Bone marrow (tissue), 2 donors: ENCODE measurements at regions not wholly inside any gene's neighbourhood (a gene's known extent, or its start where the extent isn't known, plus 50 kb on each side); places are given as distances from the start of the nearest gene placed in this dataset.
A peak's percentile ranks its signal among the peaks of the same experiment; 100 is the strongest.

ENCODE experiments used
- DNase-seq, 2 donors: peaks; one replicate each; lab custom pipeline; 2025; lab: John Stamatoyannopoulos, UW

DNA sequence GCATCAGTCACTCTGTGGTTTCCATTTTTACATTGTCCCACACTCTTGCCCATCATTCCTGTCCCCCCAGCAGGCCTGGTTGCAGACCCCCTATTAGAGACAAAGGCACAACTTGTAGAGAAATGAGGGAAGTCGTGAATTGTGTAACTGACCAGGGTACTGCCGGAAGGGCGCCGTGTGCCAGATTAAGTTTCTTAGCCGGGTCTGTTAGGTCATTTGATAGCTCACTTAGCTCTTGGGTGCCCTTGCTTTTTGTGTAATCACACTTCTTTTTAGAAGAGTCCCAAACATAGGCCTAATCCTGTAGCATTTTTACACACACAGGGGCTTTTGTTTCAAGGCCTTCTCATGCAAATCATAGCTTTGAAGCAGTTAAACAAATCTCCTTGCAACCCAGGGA, 87.2 kb downstream of the CTAGE1 start:
- no peak for DNase-seq

DNA sequence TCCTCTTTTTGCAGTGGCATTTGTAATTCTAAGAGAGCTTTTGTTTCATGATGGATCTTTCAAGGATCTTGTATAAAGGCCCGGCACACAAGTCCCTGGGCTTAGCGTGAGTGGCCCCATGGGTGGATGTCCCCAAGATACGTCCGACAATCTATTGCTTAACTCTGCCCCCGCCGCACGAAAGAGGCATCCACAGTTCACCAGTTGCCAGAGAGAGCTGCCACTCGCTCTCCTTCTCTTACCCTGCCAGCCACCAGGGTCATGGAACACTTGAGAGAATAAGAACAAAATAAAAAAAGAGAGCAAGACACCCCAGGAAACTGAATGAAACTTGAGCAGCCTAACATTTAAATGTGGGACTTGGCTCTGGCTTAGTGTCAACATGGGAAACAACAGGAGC, 92.3 kb downstream of the CTAGE1 start:
- no peak for DNase-seq

DNA sequence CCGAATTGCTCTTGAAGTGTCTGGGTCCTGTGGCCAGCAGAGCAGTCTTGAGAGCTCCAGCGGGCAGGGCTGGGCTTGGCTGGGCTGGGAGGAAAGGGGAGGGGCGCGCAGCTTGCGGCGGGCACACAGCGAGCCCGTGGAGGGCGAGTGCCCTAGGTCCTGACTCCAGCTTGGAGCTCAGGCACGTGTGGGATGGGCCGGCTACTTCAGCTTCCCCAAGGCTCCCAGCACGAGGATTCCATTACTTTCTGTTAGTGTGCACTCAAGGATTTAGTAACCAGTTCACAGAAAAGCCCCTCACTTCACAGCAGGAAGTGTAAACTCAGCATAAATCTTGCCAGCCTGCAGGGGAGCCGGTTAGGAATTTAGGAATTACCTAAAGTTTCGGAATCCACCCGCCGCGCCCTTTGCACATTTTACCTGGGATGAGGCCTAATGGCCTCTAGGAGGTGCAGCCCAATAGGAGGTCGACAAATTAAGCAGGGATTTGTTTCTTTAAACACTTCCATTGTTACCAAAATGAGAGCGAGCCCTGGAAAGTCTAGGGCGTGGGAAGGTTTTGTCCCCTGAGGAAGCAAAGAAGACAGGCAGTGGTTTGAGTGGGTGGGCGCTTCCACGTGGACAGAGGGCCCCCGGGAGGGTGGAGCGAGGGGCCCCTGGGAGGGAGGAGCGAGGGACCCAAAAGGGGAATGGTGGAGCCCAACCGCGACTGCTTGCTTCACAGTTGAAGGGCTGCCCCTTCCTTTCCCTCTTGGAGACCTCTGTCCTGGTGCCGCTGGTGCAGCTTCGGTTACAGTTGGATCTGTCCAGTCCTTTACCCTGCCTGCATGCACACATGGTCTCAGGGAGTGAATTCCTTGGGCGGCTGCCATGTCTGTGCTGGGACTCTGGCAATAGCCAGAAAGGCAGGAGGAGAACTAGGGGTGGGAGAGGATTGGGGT, 93.3 kb downstream of the CTAGE1 start:
- DNase-seq, result no peak

DNA sequence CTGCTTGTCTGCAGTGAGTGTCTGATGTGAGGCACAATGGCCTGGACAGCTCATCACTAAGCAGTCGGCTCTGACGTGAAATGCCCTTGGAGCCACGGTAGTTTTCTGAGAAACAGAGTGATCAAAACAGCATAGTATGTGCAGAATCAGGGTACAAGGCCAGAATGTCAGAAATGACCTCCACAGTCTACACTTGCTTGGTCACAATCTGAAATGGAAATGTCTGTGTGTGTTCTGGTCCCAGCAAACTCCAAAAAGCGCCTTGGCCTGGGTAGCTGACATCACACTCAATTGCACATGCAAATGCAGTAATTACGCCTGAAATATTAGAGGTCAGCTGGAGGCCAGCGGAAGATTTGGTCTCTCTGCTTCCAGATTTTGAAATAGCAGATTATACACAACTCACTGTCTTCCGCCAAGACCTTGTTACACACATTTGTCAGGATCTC, 95.4 kb downstream of the CTAGE1 start:
- no peak for DNase-seq

GRCh38 chr18:22320771-22321170, 96.9 kb downstream of the CTAGE1 start:
- no peak for DNase-seq

GRCh38 chr18:22320155-22320554, 97.6 kb downstream of the CTAGE1 start:
- DNase-seq, result no peak

GRCh38 chr18:22318745-22319407, 98.8 kb downstream of the CTAGE1 start:
- no peak for DNase-seq

- no peak for DNase-seq
These were observed 103.3 kb downstream of the CTAGE1 start for GRCh38 chr18:22314420-22314819.

GRCh38 chr18:22314001-22314400, 103.7 kb downstream of the CTAGE1 start:
- no peak for DNase-seq

DNA sequence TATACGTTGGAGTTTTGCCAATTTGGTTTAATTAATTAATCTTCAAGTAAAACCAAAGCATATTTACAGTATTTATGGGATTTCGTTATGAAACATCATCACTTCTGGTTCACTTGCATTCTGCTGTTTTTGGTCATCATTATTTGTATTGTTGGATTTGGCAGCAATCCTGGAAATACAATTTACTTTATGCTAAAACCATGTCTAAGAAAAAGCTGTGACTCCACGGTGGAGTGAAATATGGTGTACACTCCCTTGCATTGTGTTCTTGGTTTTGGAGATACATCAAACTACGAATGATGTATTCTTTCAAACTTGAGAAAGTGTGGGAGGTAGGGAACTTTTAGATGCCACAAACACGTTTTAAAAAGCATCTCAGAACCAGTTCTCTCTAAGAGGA, 106.4 kb downstream of the CTAGE1 start:
- no peak for DNase-seq

DNA sequence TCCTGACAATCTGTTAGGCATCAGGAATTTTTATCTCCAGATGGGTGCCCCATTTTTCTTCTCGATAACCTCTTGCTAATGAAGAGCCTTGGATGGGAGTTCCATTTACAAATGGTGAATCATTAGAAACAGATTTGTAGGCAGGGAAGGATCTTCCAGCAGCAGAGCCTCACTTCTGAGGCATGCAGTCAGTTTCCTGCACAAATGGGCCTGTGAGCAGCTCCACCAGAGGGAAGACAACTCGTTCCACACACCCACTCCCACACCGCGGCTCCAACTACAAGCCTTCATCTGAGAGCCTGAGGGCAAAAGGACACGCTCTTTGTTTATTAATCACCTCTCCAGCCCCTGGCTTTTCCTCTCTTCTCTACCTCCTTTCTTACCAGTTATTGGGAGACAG, 108.5 kb downstream of the CTAGE1 start:
- DNase-seq, result no peak

GRCh38 chr18:22307528-22307927, 110.2 kb downstream of the CTAGE1 start:
- peak in 1 of 2 donors; percentile 1 for DNase-seq

DNA sequence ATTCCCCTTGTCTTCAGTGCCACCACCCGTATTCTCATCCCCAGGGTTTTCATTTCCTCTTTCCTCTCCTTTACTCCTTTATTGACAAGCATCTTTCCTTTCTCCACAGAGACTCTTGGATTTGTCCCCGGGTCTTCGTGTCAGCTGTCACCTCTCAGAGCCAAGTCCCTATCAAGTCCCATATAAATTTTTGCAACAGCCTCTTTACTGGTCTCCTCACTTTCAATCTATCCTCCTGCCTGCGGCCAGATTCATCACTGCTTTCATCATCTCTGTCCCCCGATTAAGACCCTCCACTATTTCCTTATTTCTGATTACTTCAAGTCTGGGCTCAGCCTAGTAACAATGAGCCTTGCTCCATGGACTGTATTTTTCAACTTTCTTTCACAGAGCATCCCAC, 113.8 kb downstream of the CTAGE1 start:
- no peak for DNase-seq

GRCh38 chr18:22302144-22302543, 115.6 kb downstream of the CTAGE1 start:
- no peak for DNase-seq

- DNase-seq, result no peak
These were observed 116.8 kb downstream of the CTAGE1 start for GRCh38 chr18:22300665-22301636.

DNA sequence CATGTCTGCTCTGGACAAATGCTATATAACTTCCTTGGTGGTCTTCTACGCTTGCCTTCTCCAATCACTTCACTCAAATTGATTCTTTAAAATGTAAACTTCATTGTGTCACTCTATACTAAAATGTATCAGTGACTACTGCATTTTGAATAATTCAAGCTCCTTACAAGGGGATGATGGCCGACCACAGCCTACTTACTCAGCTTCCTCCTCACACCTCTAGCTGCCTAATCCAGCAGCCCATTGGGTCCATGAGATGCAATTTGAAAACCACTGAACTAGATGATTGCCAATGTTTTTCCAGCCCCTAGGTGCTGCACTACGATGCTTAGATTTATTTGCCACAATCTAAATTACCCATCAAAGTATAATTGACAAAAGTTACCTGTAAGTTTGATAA, 120.7 kb downstream of the CTAGE1 start:
- no peak for DNase-seq

- DNase-seq, result no peak
These were observed 121.4 kb downstream of the CTAGE1 start for GRCh38 chr18:22296304-22296703.

GRCh38 chr18:22293417-22293816, 124.0 kb downstream of the GATA6 start:
- DNase-seq, result no peak

DNA sequence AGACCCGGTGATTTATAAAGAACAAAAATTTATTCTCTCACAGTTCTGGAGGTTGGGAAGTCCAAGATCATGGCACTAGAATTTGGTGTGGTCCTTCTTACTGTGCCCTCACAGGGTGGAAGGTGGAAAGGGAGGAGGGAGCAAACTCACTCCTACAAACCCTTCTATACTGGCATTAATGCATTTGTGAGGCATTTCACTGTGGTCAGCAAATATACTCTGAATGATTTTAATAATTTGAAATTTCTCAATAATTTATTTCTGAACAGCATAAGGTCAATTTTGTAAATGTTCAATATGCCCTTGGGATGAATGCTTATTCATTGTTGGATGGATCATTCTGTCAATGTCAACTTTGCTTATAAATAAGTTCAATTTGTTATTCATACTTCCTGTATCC, 120.6 kb downstream of the GATA6 start:
- no peak for DNase-seq

DNA sequence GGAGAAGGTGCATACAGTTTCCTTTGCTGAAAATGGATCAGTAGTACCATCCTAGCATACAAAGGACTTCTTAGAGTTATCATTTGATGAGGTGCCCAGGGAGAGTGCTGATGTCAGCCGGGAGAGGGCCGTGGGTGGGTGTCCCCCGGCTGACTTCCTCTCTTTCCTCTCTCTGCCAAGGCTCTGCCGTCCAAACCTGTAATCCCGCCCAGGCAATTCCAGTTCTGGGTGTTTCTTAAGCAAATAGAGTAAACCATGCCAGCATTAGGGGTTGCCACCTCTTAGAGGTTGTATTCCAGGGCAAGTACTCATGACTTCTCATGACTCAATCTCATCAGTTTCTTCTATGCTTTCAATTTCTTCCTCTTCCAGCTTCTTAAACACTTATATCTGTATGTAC, 117.2 kb downstream of the GATA6 start:
- DNase-seq, result no peak

DNA sequence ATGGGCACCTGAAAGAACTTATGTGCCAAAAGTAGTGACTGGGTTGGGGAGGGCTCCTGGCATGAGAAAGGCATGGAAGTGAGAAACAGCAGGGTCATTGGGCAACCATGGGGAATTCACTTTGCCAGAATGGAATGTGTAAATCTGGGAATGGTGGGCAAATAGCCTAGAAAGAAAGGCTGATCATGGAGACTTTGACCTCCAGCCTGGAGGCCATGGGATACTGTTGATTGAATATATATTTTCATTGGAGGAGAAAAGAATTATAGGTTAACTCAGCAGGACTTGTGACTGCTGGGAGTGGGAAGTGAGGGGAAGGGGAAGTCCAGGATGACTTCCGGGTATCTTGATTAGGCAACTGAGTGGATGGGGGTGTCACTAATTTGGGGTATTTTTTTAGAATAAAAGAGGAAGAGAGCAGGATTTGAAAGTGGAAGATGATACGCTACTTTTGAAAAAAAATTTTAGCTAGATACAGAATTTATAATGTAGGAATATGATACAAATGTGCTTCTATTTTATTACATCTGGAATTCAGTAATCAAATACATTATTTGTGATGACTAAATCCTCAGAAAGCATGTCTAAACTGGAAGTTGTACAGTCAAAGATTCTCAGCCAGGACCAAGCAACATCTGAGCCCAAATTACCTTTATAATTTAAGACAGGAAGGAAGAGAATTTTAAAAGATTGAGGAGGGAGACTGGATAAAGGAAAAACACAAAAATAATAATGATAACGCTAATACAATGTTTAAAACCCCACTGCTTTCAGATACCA, 116.2 kb downstream of the GATA6 start:
- no peak for DNase-seq
